ENCODE measurements at regions not wholly inside any gene's neighbourhood (a gene's known extent, or its start where the extent isn't known, plus 50 kb on each side); places are given as distances from the start of the nearest gene placed in this dataset.
"Not testable (repeated sequence)": the region's sequence is repeated elsewhere in the genome, so short reads cannot be mapped to it uniquely, and the experiment has no call there.

- in situ Hi-C loops (cut with MboI); intact Hi-C loops (cut with micrococcal nuclease; ENCODE audit: unreplicated experiment); H4K20me1 ChIP-seq (ENCODE audit: control insufficient read depth, insufficient read depth); CTCF ChIA-PET; ATAC-seq; H3K9ac ChIP-seq (ENCODE audit: control insufficient read depth, insufficient read depth, low read length); FAIRE-seq; H3K4me1 ChIP-seq (ENCODE audit: control insufficient read depth, insufficient read depth, low read length); H3K9me3 ChIP-seq (replicated peaks; ENCODE audit: control insufficient read depth, insufficient read depth, low read length); H3K79me2 ChIP-seq (ENCODE audit: control insufficient read depth, insufficient read depth, low read length); H3K27me3 ChIP-seq (replicated peaks in 1 of 2; ENCODE audit: control insufficient read depth in 2 of 2, insufficient read depth in 2 of 2, low read length in 1 of 2); H3K4me2 ChIP-seq (ENCODE audit: control insufficient read depth, insufficient read depth); RAD21 ChIA-PET (ENCODE audit: unreplicated experiment); H2AFZ ChIP-seq (ENCODE audit: control insufficient read depth, low read depth, low read length); DNase-seq (ENCODE audit: low read depth, low spot score); POLR2A ChIA-PET; H3K27ac ChIP-seq (ENCODE audit: control insufficient read depth, insufficient read depth); SMC1A ChIA-PET (ENCODE audit: uncharacterized antibody, unreplicated experiment); BruUV-seq (replicated peaks); H3K36me3 ChIP-seq (ENCODE audit: control insufficient read depth in 2 of 2, insufficient read depth in 2 of 2, low read length in 1 of 2); H3K4me3 ChIP-seq: not testable (repeated sequence)
- WGBS (ENCODE audit: insufficient coverage, insufficient replicate concordance, low lambda C conversion rate, missing lambda C conversion rate) = 100% methylated on average over 2 of the region's 2 CpGs
Measured at GRCh38 chr5:21521157-21521556, 1332.0 kb downstream of the CDH12 start.

- H4K20me1 ChIP-seq (ENCODE audit: control insufficient read depth, insufficient read depth); H3K4me3 ChIP-seq; H3K4me2 ChIP-seq (ENCODE audit: control insufficient read depth, insufficient read depth); in situ Hi-C loops (cut with MboI); ATAC-seq; H3K27ac ChIP-seq (ENCODE audit: control insufficient read depth, insufficient read depth); DNase-seq (ENCODE audit: low read depth, low spot score); SMC1A ChIA-PET (ENCODE audit: uncharacterized antibody, unreplicated experiment); H3K36me3 ChIP-seq (ENCODE audit: control insufficient read depth in 2 of 2, insufficient read depth in 2 of 2, low read length in 1 of 2); intact Hi-C loops (cut with micrococcal nuclease; ENCODE audit: unreplicated experiment); H3K27me3 ChIP-seq (replicated peaks in 1 of 2; ENCODE audit: control insufficient read depth in 2 of 2, insufficient read depth in 2 of 2, low read length in 1 of 2); H3K9me3 ChIP-seq (replicated peaks; ENCODE audit: control insufficient read depth, insufficient read depth, low read length); H3K9ac ChIP-seq (ENCODE audit: control insufficient read depth, insufficient read depth, low read length); H3K79me2 ChIP-seq (ENCODE audit: control insufficient read depth, insufficient read depth, low read length); CTCF ChIA-PET; BruUV-seq (replicated peaks); RAD21 ChIA-PET (ENCODE audit: unreplicated experiment); FAIRE-seq; POLR2A ChIA-PET; H3K4me1 ChIP-seq (ENCODE audit: control insufficient read depth, insufficient read depth, low read length); H2AFZ ChIP-seq (ENCODE audit: control insufficient read depth, low read depth, low read length): not testable (repeated sequence)
- WGBS (ENCODE audit: insufficient coverage, insufficient replicate concordance, low lambda C conversion rate, missing lambda C conversion rate) = 94% methylated on average over 7 of the region's 11 CpGs
Measured at GRCh38 chr5:21496926-21497325, 1356.2 kb downstream of the CDH12 start.

GRCh38 chr5:21496056-21496455 is 1357.1 kb downstream of the CDH12 start:
- DNase-seq (ENCODE audit: low read depth, low spot score); H3K9ac ChIP-seq (ENCODE audit: control insufficient read depth, insufficient read depth, low read length); BruUV-seq (replicated peaks); H2AFZ ChIP-seq (ENCODE audit: control insufficient read depth, low read depth, low read length); CTCF ChIA-PET; H3K79me2 ChIP-seq (ENCODE audit: control insufficient read depth, insufficient read depth, low read length); H3K4me3 ChIP-seq; SMC1A ChIA-PET (ENCODE audit: uncharacterized antibody, unreplicated experiment); H3K36me3 ChIP-seq (ENCODE audit: control insufficient read depth in 2 of 2, insufficient read depth in 2 of 2, low read length in 1 of 2); H3K4me2 ChIP-seq (ENCODE audit: control insufficient read depth, insufficient read depth); H4K20me1 ChIP-seq (ENCODE audit: control insufficient read depth, insufficient read depth); POLR2A ChIA-PET; H3K27ac ChIP-seq (ENCODE audit: control insufficient read depth, insufficient read depth); FAIRE-seq; H3K4me1 ChIP-seq (ENCODE audit: control insufficient read depth, insufficient read depth, low read length); H3K9me3 ChIP-seq (replicated peaks; ENCODE audit: control insufficient read depth, insufficient read depth, low read length); ATAC-seq; RAD21 ChIA-PET (ENCODE audit: unreplicated experiment); intact Hi-C loops (cut with micrococcal nuclease; ENCODE audit: unreplicated experiment); H3K27me3 ChIP-seq (replicated peaks in 1 of 2; ENCODE audit: control insufficient read depth in 2 of 2, insufficient read depth in 2 of 2, low read length in 1 of 2); in situ Hi-C loops (cut with MboI): not testable (repeated sequence)
- WGBS (ENCODE audit: insufficient coverage, insufficient replicate concordance, low lambda C conversion rate, missing lambda C conversion rate) = 86% methylated on average over 8 of the region's 8 CpGs

- intact Hi-C loops (cut with micrococcal nuclease; ENCODE audit: unreplicated experiment); H3K9me3 ChIP-seq (replicated peaks; ENCODE audit: control insufficient read depth, insufficient read depth, low read length); H3K4me3 ChIP-seq; H3K27ac ChIP-seq (ENCODE audit: control insufficient read depth, insufficient read depth); BruUV-seq (replicated peaks); FAIRE-seq; H3K9ac ChIP-seq (ENCODE audit: control insufficient read depth, insufficient read depth, low read length); H3K79me2 ChIP-seq (ENCODE audit: control insufficient read depth, insufficient read depth, low read length); H2AFZ ChIP-seq (ENCODE audit: control insufficient read depth, low read depth, low read length); SMC1A ChIA-PET (ENCODE audit: uncharacterized antibody, unreplicated experiment); in situ Hi-C loops (cut with MboI); H3K27me3 ChIP-seq (replicated peaks in 1 of 2; ENCODE audit: control insufficient read depth in 2 of 2, insufficient read depth in 2 of 2, low read length in 1 of 2); H3K4me1 ChIP-seq (ENCODE audit: control insufficient read depth, insufficient read depth, low read length); H4K20me1 ChIP-seq (ENCODE audit: control insufficient read depth, insufficient read depth); CTCF ChIA-PET; POLR2A ChIA-PET; ATAC-seq; H3K4me2 ChIP-seq (ENCODE audit: control insufficient read depth, insufficient read depth); H3K36me3 ChIP-seq (ENCODE audit: control insufficient read depth in 2 of 2, insufficient read depth in 2 of 2, low read length in 1 of 2); RAD21 ChIA-PET (ENCODE audit: unreplicated experiment); DNase-seq (ENCODE audit: low read depth, low spot score): not testable (repeated sequence)
- 90% methylated on average over 6 of the region's 6 CpGs for WGBS (ENCODE audit: insufficient coverage, insufficient replicate concordance, low lambda C conversion rate, missing lambda C conversion rate)
Measured at GRCh38 chr5:21495235-21495634, 1357.9 kb downstream of the CDH12 start.

Measured in GM12878 (cell line).